ENCODE measurements at regions not wholly inside any gene's neighbourhood (a gene's known extent, or its start where the extent isn't known, plus 50 kb on each side); places are given as distances from the start of the nearest gene placed in this dataset.

DNA sequence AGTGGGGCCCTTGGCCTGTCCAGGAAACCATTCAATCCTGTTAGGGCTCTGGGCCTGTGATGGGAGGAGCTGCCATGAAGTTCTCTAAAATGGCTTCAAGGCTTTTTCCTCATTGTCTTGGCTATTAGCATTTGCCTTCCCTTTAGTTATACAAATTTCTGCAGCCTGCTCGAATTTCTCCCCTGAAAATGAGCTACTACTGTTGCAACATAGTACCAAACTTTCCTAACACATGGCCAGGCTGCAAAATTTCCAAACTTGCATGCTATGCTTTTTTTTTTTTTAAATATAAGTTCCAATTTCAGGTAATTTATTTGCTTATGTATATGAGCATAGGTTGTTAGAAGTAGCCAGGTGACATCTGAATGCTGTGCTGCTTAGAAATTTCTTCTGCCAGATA is 560.8 kb upstream of the TBL1XR1 start:
- TF ChIP-seq, protein P1, sequence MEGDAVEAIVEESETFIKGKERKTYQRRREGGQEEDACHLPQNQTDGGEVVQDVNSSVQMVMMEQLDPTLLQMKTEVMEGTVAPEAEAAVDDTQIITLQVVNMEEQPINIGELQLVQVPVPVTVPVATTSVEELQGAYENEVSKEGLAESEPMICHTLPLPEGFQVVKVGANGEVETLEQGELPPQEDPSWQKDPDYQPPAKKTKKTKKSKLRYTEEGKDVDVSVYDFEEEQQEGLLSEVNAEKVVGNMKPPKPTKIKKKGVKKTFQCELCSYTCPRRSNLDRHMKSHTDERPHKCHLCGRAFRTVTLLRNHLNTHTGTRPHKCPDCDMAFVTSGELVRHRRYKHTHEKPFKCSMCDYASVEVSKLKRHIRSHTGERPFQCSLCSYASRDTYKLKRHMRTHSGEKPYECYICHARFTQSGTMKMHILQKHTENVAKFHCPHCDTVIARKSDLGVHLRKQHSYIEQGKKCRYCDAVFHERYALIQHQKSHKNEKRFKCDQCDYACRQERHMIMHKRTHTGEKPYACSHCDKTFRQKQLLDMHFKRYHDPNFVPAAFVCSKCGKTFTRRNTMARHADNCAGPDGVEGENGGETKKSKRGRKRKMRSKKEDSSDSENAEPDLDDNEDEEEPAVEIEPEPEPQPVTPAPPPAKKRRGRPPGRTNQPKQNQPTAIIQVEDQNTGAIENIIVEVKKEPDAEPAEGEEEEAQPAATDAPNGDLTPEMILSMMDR (conservative IDR thresholded peaks at IDR 0.05; ENCODE audit: low read depth, low read length) = no peak
- no peak overlapping the region for H3K4me3 ChIP-seq (ENCODE audit: low read length)
- DNase-seq (ENCODE audit: low read depth) = no peak

GRCh38 chr3:177760803-177761202 is 563.5 kb upstream of the TBL1XR1 start:
- TF ChIP-seq, protein P1 (conservative IDR thresholded peaks at IDR 0.05; ENCODE audit: low read depth, low read length) = no peak
- H3K4me3 ChIP-seq (ENCODE audit: low read length) = no peak overlapping the region
- no peak for DNase-seq (ENCODE audit: low read depth)

GRCh38 chr3:177764377-177764912 is 567.2 kb upstream of the TBL1XR1 start:
- TF ChIP-seq, protein P1 (conservative IDR thresholded peaks at IDR 0.05; ENCODE audit: low read depth, low read length) = no peak
- no peak overlapping the region for H3K4me3 ChIP-seq (ENCODE audit: low read length)
- DNase-seq (ENCODE audit: low read depth) = no peak

GRCh38 chr3:177764933-177765332 is 567.7 kb upstream of the TBL1XR1 start:
- DNase-seq (ENCODE audit: low read depth) = no peak
- TF ChIP-seq, protein P1 (conservative IDR thresholded peaks at IDR 0.05; ENCODE audit: low read depth, low read length) = no peak
- no peak overlapping the region for H3K4me3 ChIP-seq (ENCODE audit: low read length)

- DNase-seq (ENCODE audit: low read depth) = no peak
- TF ChIP-seq, protein P1 (conservative IDR thresholded peaks at IDR 0.05; ENCODE audit: low read depth, low read length) = no peak
- no peak overlapping the region for H3K4me3 ChIP-seq (ENCODE audit: low read length)
Measured at GRCh38 chr3:177770383-177771230, 573.3 kb upstream of the TBL1XR1 start.

DNA sequence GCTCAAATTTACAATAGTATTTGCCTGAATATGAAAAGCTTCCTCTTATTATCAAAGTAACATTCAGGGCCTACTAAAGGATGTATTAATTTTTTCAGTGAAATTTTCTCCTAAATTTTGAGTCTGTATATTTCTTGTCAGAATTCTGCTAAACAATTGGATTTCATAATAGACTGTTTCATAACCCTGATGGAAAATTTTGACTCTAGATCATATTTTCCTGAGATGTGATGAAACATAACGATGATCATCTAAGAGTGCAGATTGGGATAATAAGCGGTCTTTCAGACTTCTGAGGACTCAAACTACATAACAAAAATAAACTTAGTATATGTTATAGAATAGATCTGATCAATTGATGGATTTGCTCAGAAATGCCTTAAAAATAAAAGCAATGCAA is 574.5 kb upstream of the TBL1XR1 start:
- TF ChIP-seq, protein P1 (conservative IDR thresholded peaks at IDR 0.05; ENCODE audit: low read depth, low read length) = no peak
- no peak for DNase-seq (ENCODE audit: low read depth)
- no peak overlapping the region for H3K4me3 ChIP-seq (ENCODE audit: low read length)
